Neural cell (in vitro differentiated cells): ENCODE measurements at regions not wholly inside any gene's neighbourhood (a gene's known extent, or its start where the extent isn't known, plus 50 kb on each side); places are given as distances from the start of the nearest gene placed in this dataset.

Source experiments
- H2AFZ ChIP-seq: fragments of 200-600, 300-800 bp; sonication (generic), shearing (Covaris generic); 2 replicates; pipeline ENCODE4 v1.6.0; 2014; ENCODE audit warnings: low read depth, mild to moderate bottlenecking, antibody characterized with exemption, low read length, moderate library complexity
- H3F3A ChIP-seq: fragments of 200-600 bp; shearing (Covaris generic); 2 replicates; pipeline ENCODE4 v1.6.1; 2016; ENCODE audit warnings: mild to moderate bottlenecking, moderate library complexity, mixed read lengths, antibody characterized with exemption, low read length; ENCODE audit not compliant: insufficient read depth, poor library complexity, severe bottlenecking
- H3K27ac ChIP-seq: fragments of 200-600, 300-800 bp; sonication (generic), shearing (Covaris generic); 2 replicates; pipeline ENCODE4 v1.5.1; 2014; ENCODE audit warnings: mild to moderate bottlenecking, low read length, moderate library complexity
- H3K27me3 ChIP-seq: fragments of 300-800, 200-600 bp; sonication (generic), shearing (Covaris generic); 2 replicates; pipeline ENCODE4 v1.6.0; 2014; ENCODE audit warnings: mild to moderate bottlenecking, low read depth, low read length, moderate library complexity; ENCODE audit not compliant: insufficient read depth
- H3K36me3 ChIP-seq: fragments of 300-800, 200-600 bp; sonication (generic), shearing (Covaris generic); 2 replicates; pipeline ENCODE4 v1.5.1; 2014; ENCODE audit warnings: mild to moderate bottlenecking, antibody characterized with exemption, low read length, moderate library complexity; ENCODE audit not compliant: insufficient read depth
- H3K4me2 ChIP-seq: fragments of 300-800, 200-600 bp; sonication (generic), shearing (Covaris generic); 2 replicates; pipeline ENCODE4 v1.6.0; 2014; ENCODE audit warnings: mild to moderate bottlenecking, low read length
- H3K4me3 ChIP-seq: fragments of 300-800, 200-600 bp; sonication (generic), shearing (Covaris generic); 2 replicates; pipeline ENCODE4 v1.5.1; 2014; ENCODE audit warnings: mild to moderate bottlenecking, low read length, moderate library complexity
- H3K79me2 ChIP-seq: fragments of 200-600 bp; shearing (Covaris generic); replicated peaks from 2 replicates; pipeline ENCODE4 v1.6.0; 2014; ENCODE audit warnings: mild to moderate bottlenecking, low read length, moderate library complexity; ENCODE audit not compliant: insufficient read depth
- H3K9ac ChIP-seq: fragments of 300-800, 200-600 bp; sonication (generic), shearing (Covaris generic); 2 replicates; pipeline ENCODE4 v1.6.1; 2016; ENCODE audit warnings: mild to moderate bottlenecking, low read length, mixed read lengths
- H3K9me2 ChIP-seq: fragments of 200-600 bp; shearing (Covaris generic); 2 replicates; pipeline ENCODE4 v1.6.1; 2016; ENCODE audit warnings: mild to moderate bottlenecking, low read length, mixed read lengths; ENCODE audit not compliant: insufficient read depth
- H3K9me3 ChIP-seq: fragments of 200-600, 300-800 bp; sonication (generic), shearing (Covaris generic); 2 replicates; pipeline ENCODE4 v1.6.1; 2016; ENCODE audit warnings: mild to moderate bottlenecking, mixed run types, low read length, moderate library complexity, mixed read lengths
- H4K20me1 ChIP-seq: fragments of 200-600 bp; shearing (Covaris generic); 2 replicates; pipeline ENCODE4 v1.6.1; 2016; ENCODE audit warnings: mild to moderate bottlenecking, mixed run types; ENCODE audit not compliant: insufficient read depth
- CTCF ChIP-seq: fragments of 450-650 bp; IDR thresholded peaks from 2 replicates; pipeline ENCODE4 v1.5.1; 2014; ENCODE audit warnings: antibody characterized with exemption, mild to moderate bottlenecking, moderate library complexity; ENCODE audit not compliant: poor library complexity, severe bottlenecking
- EP300 ChIP-seq: fragments of 450-650 bp; conservative IDR thresholded peaks from 2 replicates; pipeline ENCODE4 v1.6.1; 2014; ENCODE audit warnings: antibody characterized with exemption, mild to moderate bottlenecking, moderate library complexity; ENCODE audit not compliant: poor library complexity, severe bottlenecking
- EZH2 ChIP-seq: fragments of 200-600, 300-800 bp; shearing (Covaris generic), sonication (generic); IDR thresholded peaks from 2 replicates; pipeline ENCODE4 v1.6.1; 2014; ENCODE audit warnings: antibody characterized with exemption, low read length, borderline replicate concordance, mild to moderate bottlenecking; ENCODE audit not compliant: insufficient read depth, poor library complexity, severe bottlenecking
- MXI1 ChIP-seq: fragments of 450-650 bp; conservative IDR thresholded peaks from 2 replicates; pipeline ENCODE4 v1.6.1; 2014; ENCODE audit warnings: antibody characterized with exemption, mild to moderate bottlenecking; ENCODE audit not compliant: poor library complexity, severe bottlenecking
- POLR2AphosphoS5 ChIP-seq: IDR thresholded peaks from 2 replicates; pipeline ENCODE4 v1.6.1; 2012
- RAD21 ChIP-seq: fragments of 450-650 bp; conservative IDR thresholded peaks from 2 replicates; pipeline ENCODE4 v1.6.1; 2014; ENCODE audit warnings: antibody characterized with exemption, mild to moderate bottlenecking, moderate library complexity
- REST ChIP-seq: IDR thresholded peaks from 2 replicates; pipeline ENCODE4 v1.6.1; 2012; ENCODE audit warnings: borderline replicate concordance
- SMC3 ChIP-seq: fragments of 450-650 bp; conservative IDR thresholded peaks from 2 replicates; pipeline ENCODE4 v1.6.1; 2014; ENCODE audit warnings: antibody characterized with exemption, mild to moderate bottlenecking, moderate library complexity; ENCODE audit not compliant: poor library complexity
- TAF1 ChIP-seq: IDR thresholded peaks from 2 replicates; pipeline ENCODE4 v1.6.1; 2012; ENCODE audit warnings: low read depth

GRCh38 chr6:98581705-98582104 is 252.7 kb upstream of the POU3F2 start:
- H4K20me1 ChIP-seq: no peaks in the 10 kb centered on the region
- no peak overlapping the region for H3K27ac ChIP-seq
- H3K9ac ChIP-seq: no peak overlapping the region
- H3K9me3 ChIP-seq: no peaks in the 10 kb centered on the region
- H3K36me3 ChIP-seq: no peaks in the 10 kb centered on the region
- H3K4me2 ChIP-seq: no peak overlapping the region
- no peak overlapping the region for H3K4me3 ChIP-seq
- no peaks in the 10 kb centered on the region for H3K9me2 ChIP-seq
- H2AFZ ChIP-seq: no peak overlapping the region
- no peaks in the 10 kb centered on the region for H3F3A ChIP-seq
- TF ChIP-seq RAD21 (no peak), TAF1 (no peak), POLR2AphosphoS5 (no peak), EZH2 (no peak)
- no peaks in the 10 kb centered on the region for H3K27me3 ChIP-seq
- no peaks in the 10 kb centered on the region for H3K79me2 ChIP-seq

GRCh38 chr6:98583506-98583905 is 250.9 kb upstream of the POU3F2 start:
- no peaks in the 10 kb centered on the region for H3K9me2 ChIP-seq
- TF ChIP-seq MXI1: no peak
- TF ChIP-seq EP300: no peak
- no peak for TF ChIP-seq TAF1
- no peak for TF ChIP-seq REST
- TF ChIP-seq CTCF: no peak
- TF ChIP-seq EZH2: no peak
- TF ChIP-seq RAD21: no peak
- no peak for TF ChIP-seq SMC3
- no peak for TF ChIP-seq POLR2AphosphoS5

GRCh38 chr6:98586163-98586562 is 248.2 kb upstream of the POU3F2 start:
- no peak overlapping the region for H2AFZ ChIP-seq
- no peak overlapping the region for H3K9ac ChIP-seq
- TF ChIP-seq REST: no peak
- TF ChIP-seq SMC3: no peak
- TF ChIP-seq EZH2: no peak
- TF ChIP-seq POLR2AphosphoS5: no peak
- TF ChIP-seq CTCF: no peak
- TF ChIP-seq MXI1: no peak
- no peak for TF ChIP-seq EP300
- TF ChIP-seq RAD21: no peak
- TF ChIP-seq TAF1: no peak
- no peak overlapping the region for H3K27ac ChIP-seq
- H4K20me1 ChIP-seq: no peaks in the 10 kb centered on the region
- H3K9me2 ChIP-seq: no peaks in the 10 kb centered on the region
- no peaks in the 10 kb centered on the region for H3F3A ChIP-seq
- H3K4me3 ChIP-seq: no peak overlapping the region
- H3K9me3 ChIP-seq: no peaks in the 10 kb centered on the region
- no peaks in the 10 kb centered on the region for H3K79me2 ChIP-seq
- H3K4me2 ChIP-seq: no peak overlapping the region
- H3K27me3 ChIP-seq: no peaks in the 10 kb centered on the region
- no peaks in the 10 kb centered on the region for H3K36me3 ChIP-seq

More at GRCh38 chr6:98583506-98583905, 250.9 kb upstream of the POU3F2 start:
- Histone ChIP-seq H3K9me3 (no peaks in the 10 kb centered on the region), H3K4me2 (no peak overlapping the region), H3F3A (no peaks in the 10 kb centered on the region), H4K20me1 (no peaks in the 10 kb centered on the region), H3K79me2 (no peaks in the 10 kb centered on the region), H3K36me3 (no peaks in the 10 kb centered on the region), H3K27me3 (no peaks in the 10 kb centered on the region), H3K27ac (no peak overlapping the region), H3K4me3 (no peak overlapping the region), H2AFZ (no peak overlapping the region), H3K9ac (no peak overlapping the region)
